H9 (cell line): ENCODE measurements at regions not wholly inside any gene's neighbourhood (a gene's known extent, or its start where the extent isn't known, plus 50 kb on each side); places are given as distances from the start of the nearest gene placed in this dataset.

Experiments used
- DNase-seq: peaks from one replicate; pipeline ENCODE4 v3.0.0-alpha.2; 2017
- H2AFZ ChIP-seq: one replicate; pipeline ENCODE4 v1.6.1; 2013; ENCODE audit warnings: mild to moderate bottlenecking, low read length, control low read depth, moderate library complexity
- H2AK5ac ChIP-seq: 2 replicates; pipeline ENCODE4 v1.6.1; 2013; ENCODE audit warnings: low read length, control low read depth, mixed read lengths; ENCODE audit not compliant: insufficient read length
- H2BK120ac ChIP-seq: one replicate; pipeline ENCODE4 v1.6.1; 2013; ENCODE audit warnings: low read depth, mild to moderate bottlenecking, low read length, control low read depth, inconsistent platforms; ENCODE audit not compliant: poor library complexity, severe bottlenecking
- H2BK12ac ChIP-seq: 2 replicates; pipeline ENCODE4 v1.6.1; 2013; ENCODE audit warnings: low read length, control low read depth, mixed read lengths, low read depth; ENCODE audit not compliant: insufficient read length
- H2BK15ac ChIP-seq: 2 replicates; pipeline ENCODE4 v1.6.1; 2013; ENCODE audit warnings: low read depth, low read length, control low read depth
- H2BK20ac ChIP-seq: one replicate; pipeline ENCODE4 v1.6.1; 2013; ENCODE audit warnings: low read depth, mild to moderate bottlenecking, low read length, control low read depth, inconsistent platforms; ENCODE audit not compliant: poor library complexity, severe bottlenecking
- H2BK5ac ChIP-seq: 2 replicates; pipeline ENCODE4 v1.6.1; 2013; ENCODE audit warnings: low read length, control low read depth, mixed read lengths; ENCODE audit not compliant: insufficient read length
- H3K14ac ChIP-seq: 2 replicates; pipeline ENCODE4 v1.6.1; 2013; ENCODE audit warnings: low read length, control low read depth; ENCODE audit not compliant: insufficient read depth
- H3K18ac ChIP-seq: 2 replicates; pipeline ENCODE4 v1.6.1; 2013; ENCODE audit warnings: low read depth, mild to moderate bottlenecking, mixed read lengths, low read length, control low read depth; ENCODE audit not compliant: insufficient read length
- H3K23ac ChIP-seq: 2 replicates; pipeline ENCODE4 v1.6.1; 2013; ENCODE audit warnings: low read length, control low read depth, mixed read lengths, low read depth; ENCODE audit not compliant: insufficient read length
- H3K23me2 ChIP-seq: 2 replicates; pipeline ENCODE4 v1.6.1; 2013; ENCODE audit warnings: low read depth, mild to moderate bottlenecking, mixed read lengths, low read length, control low read depth; ENCODE audit not compliant: insufficient read length, poor library complexity, severe bottlenecking
- H3K27ac ChIP-seq: 2 replicates; pipeline ENCODE4 v1.5.1; 2013; ENCODE audit warnings: low read length, control low read depth, mixed read lengths, low read depth; ENCODE audit not compliant: insufficient read length
- H3K27me3 ChIP-seq: 2 replicates; pipeline ENCODE4 v1.6.1; 2013; ENCODE audit warnings: low read length, control low read depth, inconsistent platforms; ENCODE audit not compliant: insufficient read depth
- H3K4ac ChIP-seq: 2 replicates; pipeline ENCODE4 v1.6.1; 2013; ENCODE audit warnings: low read depth, mild to moderate bottlenecking, control low read depth, inconsistent platforms, low read length, moderate library complexity
- H3K4me1 ChIP-seq: 2 replicates; pipeline ENCODE4 v1.6.1; 2013; ENCODE audit warnings: low read length, control low read depth, inconsistent platforms; ENCODE audit not compliant: insufficient read depth
- H3K4me2 ChIP-seq: 2 replicates; pipeline ENCODE4 v1.6.1; 2013; ENCODE audit warnings: low read length, control low read depth, mixed read lengths; ENCODE audit not compliant: insufficient read length, insufficient read depth
- H3K56ac ChIP-seq: 2 replicates; pipeline ENCODE4 v1.6.1; 2013; ENCODE audit warnings: low read depth, mild to moderate bottlenecking, mixed read lengths, low read length, control low read depth; ENCODE audit not compliant: insufficient read length
- H3K79me1 ChIP-seq: 2 replicates; pipeline ENCODE4 v1.6.1; 2013; ENCODE audit warnings: low read depth, mild to moderate bottlenecking, moderate library complexity, low read length, control low read depth, inconsistent platforms; ENCODE audit not compliant: insufficient read depth, poor library complexity, severe bottlenecking
- H3K79me2 ChIP-seq: 2 replicates; pipeline ENCODE4 v1.6.1; 2013; ENCODE audit warnings: low read length, control low read depth, inconsistent platforms; ENCODE audit not compliant: insufficient read depth
- H3K9ac ChIP-seq: 2 replicates; pipeline ENCODE4 v1.6.1; 2013; ENCODE audit warnings: low read length, control low read depth, mixed read lengths; ENCODE audit not compliant: insufficient read length; ENCODE audit errors: extremely low read depth
- H3K9me3 ChIP-seq: one replicate; pipeline ENCODE4 v1.6.1; 2013; ENCODE audit warnings: low read depth, low read length, inconsistent platforms; ENCODE audit not compliant: control insufficient read depth
- H3T11ph ChIP-seq: one replicate; pipeline ENCODE4 v1.6.1; 2013; ENCODE audit warnings: mild to moderate bottlenecking, low read length, control low read depth, inconsistent platforms
- H4K20me1 ChIP-seq: one replicate; pipeline ENCODE4 v1.6.1; 2013; ENCODE audit not compliant: control insufficient read depth, insufficient read length, insufficient read depth
- H4K5ac ChIP-seq: 2 replicates; pipeline ENCODE4 v1.6.1; 2013; ENCODE audit warnings: low read depth, mild to moderate bottlenecking, mixed read lengths, low read length, control low read depth; ENCODE audit not compliant: insufficient read length
- H4K8ac ChIP-seq: replicated peaks from 2 replicates; pipeline ENCODE4 v1.6.1; 2013; ENCODE audit warnings: low read length, control low read depth, mixed read lengths, low read depth; ENCODE audit not compliant: insufficient read length
- H4K91ac ChIP-seq: 2 replicates; pipeline ENCODE4 v1.6.1; 2013; ENCODE audit warnings: low read depth, mild to moderate bottlenecking, moderate library complexity, mixed read lengths, low read length, control low read depth; ENCODE audit not compliant: insufficient read length
- H3K27ac Mint-ChIP-seq, 3 experiments: 2 replicates in 2 of 3; 3 replicates in 1 of 3; pipeline ENCODE4 v1.8.0; 2020 to 2021; ENCODE audit warnings: mixed read lengths in 3 of 3, mild to moderate bottlenecking in 1 of 3, moderate library complexity in 1 of 3
- H3K27me3 Mint-ChIP-seq: 2 replicates; pipeline ENCODE4 v1.8.0; 2021; ENCODE audit warnings: low read depth, mild to moderate bottlenecking, moderate library complexity, mixed read lengths
- H3K36me3 Mint-ChIP-seq, 3 experiments: 2 replicates in 2 of 3; 3 replicates in 1 of 3; pipeline ENCODE4 v1.8.0; 2020 to 2021; ENCODE audit warnings: low read depth in 3 of 3, mixed read lengths in 3 of 3; ENCODE audit not compliant: insufficient read depth in 1 of 3
- H3K4me1 Mint-ChIP-seq, 2 experiments: 2 replicates each; pipeline ENCODE4 v1.8.0; 2020; ENCODE audit warnings: mixed read lengths in 2 of 2
- H3K4me3 Mint-ChIP-seq, 2 experiments: 2 replicates in 1 of 2; 3 replicates in 1 of 2; pipeline ENCODE4 v1.8.0; 2020 to 2021; ENCODE audit warnings: mild to moderate bottlenecking in 2 of 2, mixed read lengths in 2 of 2, moderate library complexity in 1 of 2
- H3K9me3 Mint-ChIP-seq, 2 experiments: 2 replicates in 1 of 2; 3 replicates in 1 of 2; pipeline ENCODE4 v1.8.0; 2020; ENCODE audit warnings: mild to moderate bottlenecking in 2 of 2, mixed read lengths in 2 of 2, moderate library complexity in 1 of 2
- WGBS: extraction: QIAGEN DNeasy Blood & Tissue Kit; methylation state at CpG from one replicate; pipeline ENCODE4 v1.1.7; 2013; ENCODE audit warnings: missing lambda C conversion rate, low lambda C conversion rate, mixed read lengths; ENCODE audit not compliant: insufficient read length; ENCODE audit errors: extremely low coverage; 5-methylcytosine and 5-hydroxymethylcytosine counted together
- TF ChIP-seq, protein P1 (sequence below): fragments of 200-600 bp; sonication (generic); conservative IDR thresholded peaks from 3 replicates; pipeline ENCODE4 v1.8.0; 2021; ENCODE audit warnings: antibody characterized with exemption, mild to moderate bottlenecking

DNA sequence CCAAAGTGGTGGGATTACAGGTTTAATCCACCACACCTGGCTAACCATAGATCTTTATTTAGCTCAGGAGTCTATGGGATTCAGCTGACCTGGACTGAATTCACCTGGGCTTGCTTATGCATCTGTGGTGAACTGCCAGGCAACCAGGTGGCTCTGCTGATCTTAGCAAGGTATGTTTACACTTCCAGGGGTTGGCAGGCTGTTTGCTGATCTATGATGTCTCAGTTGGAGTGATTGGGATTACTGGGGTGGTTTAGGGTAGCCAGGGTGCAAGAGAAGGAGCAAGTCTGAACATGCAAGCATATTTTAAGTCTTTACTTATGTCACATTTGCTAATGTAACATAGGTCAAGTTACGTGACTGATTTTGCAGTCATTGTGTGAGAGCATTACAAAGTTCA, 63.6 kb upstream of the JAK2 start:
- Histone ChIP-seq H2BK5ac (no peak overlapping the region), H2BK15ac (no peak overlapping the region), H4K8ac (no peak overlapping the region), H3K9ac (no peak overlapping the region), H3K27me3 (no peaks in the 10 kb centered on the region), H4K20me1 (no peaks in the 10 kb centered on the region), H3K9me3 (peaks cover 10% of the 10 kb centered on the region), H2AFZ (no peak overlapping the region), H3K27ac (no peak overlapping the region), H2BK12ac (no peak overlapping the region), H4K91ac (no peak overlapping the region), H3K4ac (no peak overlapping the region), H2BK120ac (no peak overlapping the region), H3T11ph (no peak overlapping the region), H3K56ac (no peak overlapping the region), H3K4me1 (no peaks in the 10 kb centered on the region), H3K23ac (no peak overlapping the region), H2AK5ac (no peak overlapping the region), H3K18ac (no peak overlapping the region), H2BK20ac (no peak overlapping the region), H4K5ac (no peak overlapping the region), H3K79me1 (no peaks in the 10 kb centered on the region), H3K23me2 (no peaks in the 10 kb centered on the region), H3K4me2 (no peak overlapping the region), H3K14ac (no peak overlapping the region), H3K79me2 (no peaks in the 10 kb centered on the region)
- H3K27ac Mint-ChIP-seq = no peak overlapping the region
- H3K4me3 Mint-ChIP-seq = no peak overlapping the region
- no peaks in the 10 kb centered on the region; the same call in 1 of the 2 replicates for H3K27me3 Mint-ChIP-seq
- peaks cover 1 to 3% of the 10 kb centered on the region in 2 experiments; a peak in 1 of 4 replicates for H3K4me1 Mint-ChIP-seq
- WGBS = no CpG with 5 or more reads among the region's 1 CpG
- no peak for DNase-seq
- TF ChIP-seq, protein P1, sequence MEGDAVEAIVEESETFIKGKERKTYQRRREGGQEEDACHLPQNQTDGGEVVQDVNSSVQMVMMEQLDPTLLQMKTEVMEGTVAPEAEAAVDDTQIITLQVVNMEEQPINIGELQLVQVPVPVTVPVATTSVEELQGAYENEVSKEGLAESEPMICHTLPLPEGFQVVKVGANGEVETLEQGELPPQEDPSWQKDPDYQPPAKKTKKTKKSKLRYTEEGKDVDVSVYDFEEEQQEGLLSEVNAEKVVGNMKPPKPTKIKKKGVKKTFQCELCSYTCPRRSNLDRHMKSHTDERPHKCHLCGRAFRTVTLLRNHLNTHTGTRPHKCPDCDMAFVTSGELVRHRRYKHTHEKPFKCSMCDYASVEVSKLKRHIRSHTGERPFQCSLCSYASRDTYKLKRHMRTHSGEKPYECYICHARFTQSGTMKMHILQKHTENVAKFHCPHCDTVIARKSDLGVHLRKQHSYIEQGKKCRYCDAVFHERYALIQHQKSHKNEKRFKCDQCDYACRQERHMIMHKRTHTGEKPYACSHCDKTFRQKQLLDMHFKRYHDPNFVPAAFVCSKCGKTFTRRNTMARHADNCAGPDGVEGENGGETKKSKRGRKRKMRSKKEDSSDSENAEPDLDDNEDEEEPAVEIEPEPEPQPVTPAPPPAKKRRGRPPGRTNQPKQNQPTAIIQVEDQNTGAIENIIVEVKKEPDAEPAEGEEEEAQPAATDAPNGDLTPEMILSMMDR = no peak
- peaks cover 9 to 45% (median 32%) of the 10 kb centered on the region in 3 experiments for H3K36me3 Mint-ChIP-seq
- H3K9me3 Mint-ChIP-seq = peaks cover 43 to 46% of the 10 kb centered on the region in 2 experiments
